SKM-1 treated with dmso at 0.1 percent for 144 hours (cell line): ENCODE measurements at regions not wholly inside any gene's neighbourhood (a gene's known extent, or its start where the extent isn't known, plus 50 kb on each side); places are given as distances from the start of the nearest gene placed in this dataset.

ENCODE experiments used
- DNase-seq: peaks from one replicate; lab custom pipeline; 2025; ENCODE audit not compliant: unreplicated experiment; lab: John Stamatoyannopoulos, UW

DNA sequence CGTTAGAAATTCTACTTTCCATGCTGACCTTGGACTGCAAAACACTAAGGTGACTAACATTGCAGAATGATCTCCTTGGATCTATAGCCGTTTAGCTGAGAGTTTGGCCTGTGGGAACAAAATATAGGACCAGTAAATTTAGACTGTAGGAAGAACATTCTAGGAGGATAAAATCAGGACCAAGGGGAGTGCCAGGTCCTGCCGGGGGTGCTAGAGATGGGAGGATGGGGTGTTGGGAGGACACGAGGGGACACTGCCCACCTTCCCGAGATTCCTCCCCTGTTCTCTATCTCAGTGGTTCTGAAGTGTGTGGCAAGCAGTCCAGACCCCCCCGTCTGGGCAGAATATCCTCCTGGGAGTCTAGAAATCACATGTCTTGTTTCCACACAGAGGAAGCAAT, 445.2 kb downstream of the ZSWIM6 start:
- DNase-seq: no peak

DNA sequence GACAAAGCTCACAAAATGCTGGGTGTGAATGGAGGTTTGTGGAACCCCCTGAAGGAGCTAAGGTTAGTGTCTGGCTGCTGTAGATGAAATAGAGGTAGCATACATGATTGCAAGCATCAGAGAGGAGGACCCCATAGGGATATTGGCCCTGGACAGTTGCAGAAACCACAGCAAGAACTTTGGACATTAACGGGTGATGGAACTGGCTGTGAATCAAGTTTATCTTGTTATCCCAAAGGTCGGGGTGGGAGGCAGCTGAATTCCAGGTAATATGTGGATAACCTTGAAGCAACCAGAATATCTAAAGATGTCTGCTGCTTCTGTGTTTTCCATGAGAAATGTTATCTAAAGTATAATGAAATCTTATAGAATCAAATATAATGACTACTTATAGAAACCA, 447.7 kb downstream of the ZSWIM6 start:
- DNase-seq: no peak

DNA sequence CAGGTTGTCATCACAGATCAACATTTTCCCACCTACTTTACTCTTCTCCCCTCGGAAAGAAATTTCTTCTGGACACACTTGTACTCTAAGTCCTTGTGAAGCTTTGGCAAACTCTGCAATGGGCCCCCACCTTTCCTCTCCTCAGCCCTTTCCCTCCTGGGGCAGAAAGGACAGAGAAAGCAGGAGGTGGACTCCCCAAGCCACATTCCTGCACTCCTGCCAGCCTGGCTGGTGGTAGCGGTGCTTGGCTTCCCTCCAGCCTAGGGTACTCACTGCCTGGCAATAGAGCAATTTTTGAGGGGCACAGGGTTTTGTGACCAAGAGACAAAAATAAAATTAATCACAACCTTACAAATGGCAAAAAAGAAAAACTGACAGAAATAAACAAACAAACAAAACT, 451.4 kb downstream of the ZSWIM6 start:
- DNase-seq: no peak

DNA sequence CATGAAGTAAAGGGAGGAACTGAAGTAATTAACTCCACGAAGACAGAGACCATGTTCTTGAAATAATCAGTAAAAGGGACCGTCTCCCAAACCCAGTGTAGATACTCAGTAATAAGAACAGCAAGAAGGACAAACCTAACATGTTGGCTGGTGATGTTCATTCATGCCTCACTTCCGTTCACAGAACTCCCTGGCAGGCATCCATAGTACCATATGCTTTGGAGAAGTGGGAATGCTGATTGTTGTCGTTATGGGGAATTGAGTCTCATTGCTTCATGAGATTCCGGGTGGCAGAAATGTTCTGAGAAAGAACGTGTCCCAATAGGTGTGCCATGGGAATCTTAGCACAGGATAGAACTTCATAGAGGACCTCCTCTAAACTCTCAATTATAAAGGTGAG, 452.3 kb downstream of the ZSWIM6 start:
- DNase-seq: no peak

DNA sequence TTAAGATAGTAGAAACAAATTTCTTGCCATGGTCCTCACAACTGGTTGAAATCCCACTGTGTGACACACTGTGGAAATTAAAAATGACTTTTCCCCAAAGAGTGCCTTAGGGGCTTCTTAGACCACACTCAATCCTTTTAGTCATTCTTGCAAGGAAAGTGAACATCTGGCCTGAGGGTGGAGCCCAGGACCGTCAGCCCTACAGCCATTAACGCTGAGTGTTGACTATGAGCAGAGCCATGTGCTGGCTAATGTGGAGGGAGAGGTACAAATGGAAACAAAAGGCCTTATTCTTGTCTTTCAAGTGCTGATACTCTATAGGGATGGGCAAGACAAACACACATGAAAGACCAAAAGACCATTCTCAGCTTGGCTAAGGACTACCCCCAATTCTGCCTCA, 456.5 kb downstream of the ZSWIM6 start:
- DNase-seq: no peak

DNA sequence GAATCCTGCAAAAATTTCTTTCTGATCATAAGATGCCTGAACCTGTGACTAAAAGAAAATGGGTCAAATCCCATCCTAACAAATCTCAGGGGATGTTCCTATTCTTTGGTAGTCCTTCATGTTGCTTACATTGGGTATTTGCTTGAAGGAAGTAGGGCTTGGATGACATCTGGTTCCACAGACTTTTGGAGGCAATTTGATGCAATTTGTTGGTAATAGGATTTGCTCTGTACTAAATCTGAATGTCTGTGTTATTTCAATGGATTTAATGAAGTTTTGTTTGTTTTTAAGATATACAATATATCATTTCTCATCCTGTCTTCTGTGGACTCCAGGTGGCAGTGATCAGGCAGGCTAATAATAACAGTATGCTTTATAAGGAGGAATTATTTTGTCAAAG, 457.9 kb downstream of the ZSWIM6 start:
- no peak for DNase-seq

DNA sequence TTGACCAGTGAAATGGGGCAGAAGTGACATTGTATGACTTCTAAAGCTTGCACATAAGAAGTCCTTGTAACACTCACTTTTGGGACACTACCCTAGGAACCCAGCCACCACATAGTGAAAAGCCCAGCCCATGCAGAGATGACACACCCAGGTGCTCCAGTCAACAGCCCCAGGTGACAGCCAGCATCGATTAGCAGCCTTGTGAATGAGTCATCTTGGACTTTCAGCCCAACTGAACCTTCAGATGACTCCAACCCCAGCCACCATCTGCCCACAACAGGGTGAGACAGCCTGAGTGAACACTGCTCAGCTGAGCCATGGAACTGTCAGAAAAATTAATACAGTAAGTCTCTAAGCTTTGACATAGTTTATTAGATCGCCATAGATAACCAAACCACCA, 458.6 kb downstream of the ZSWIM6 start:
- no peak for DNase-seq

DNA sequence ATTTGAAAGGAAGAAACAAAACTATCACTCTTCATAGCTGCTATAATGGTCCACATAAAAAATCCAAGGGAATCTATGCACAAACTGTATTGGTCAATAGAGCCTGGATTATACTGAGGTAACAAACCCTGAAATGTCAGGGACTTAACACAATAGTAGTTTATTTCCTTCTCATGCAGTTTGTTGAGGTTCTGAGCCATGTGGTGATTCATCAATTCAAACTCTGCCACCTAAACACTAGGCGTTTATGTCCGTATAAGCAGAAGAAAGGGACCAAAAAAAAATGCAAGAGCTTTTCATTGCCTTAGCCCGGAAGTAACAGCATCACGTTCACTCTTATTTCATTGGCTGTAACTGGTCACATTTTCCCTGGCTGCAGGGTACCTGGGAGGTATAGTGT, 464.7 kb downstream of the ZSWIM6 start:
- DNase-seq: no peak

DNA sequence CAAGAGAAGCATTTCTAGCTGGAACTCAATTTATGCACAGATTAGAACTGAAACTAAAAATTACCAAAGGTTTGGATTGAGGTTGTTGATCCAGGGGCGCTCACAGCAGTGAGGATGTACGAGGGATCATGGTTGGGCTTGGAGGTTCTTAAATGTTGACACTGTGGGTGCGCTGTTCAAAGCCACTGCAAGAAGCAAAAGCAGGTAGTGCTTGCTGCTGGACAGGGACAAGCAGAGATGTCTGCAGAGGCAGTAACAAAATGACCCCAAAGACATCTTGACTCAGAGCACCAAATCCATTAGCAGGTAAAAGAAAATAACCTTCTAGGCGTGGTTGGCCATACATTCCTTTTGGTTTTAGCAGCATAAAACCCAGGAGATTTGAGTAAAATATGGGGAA, 468.4 kb downstream of the ZSWIM6 start:
- no peak for DNase-seq

DNA sequence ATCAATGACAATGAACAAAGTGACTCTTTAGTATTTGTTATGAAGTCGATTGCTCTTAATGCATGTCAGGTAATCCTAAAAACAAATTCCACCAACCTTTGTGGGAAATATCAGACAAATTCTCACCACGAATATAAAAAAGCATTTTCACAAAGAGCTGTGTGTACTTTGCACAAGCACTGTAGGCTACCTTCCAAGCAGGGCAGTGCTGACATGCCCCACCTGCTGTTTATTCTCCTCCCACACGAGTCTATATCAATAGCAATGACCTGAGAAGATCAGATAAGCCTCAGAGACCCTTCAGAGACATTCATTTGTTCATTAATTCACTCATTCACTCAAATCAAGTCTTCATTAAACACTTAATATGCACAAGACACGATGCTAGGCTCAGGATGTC, 469.1 kb downstream of the ZSWIM6 start:
- no peak for DNase-seq

DNA sequence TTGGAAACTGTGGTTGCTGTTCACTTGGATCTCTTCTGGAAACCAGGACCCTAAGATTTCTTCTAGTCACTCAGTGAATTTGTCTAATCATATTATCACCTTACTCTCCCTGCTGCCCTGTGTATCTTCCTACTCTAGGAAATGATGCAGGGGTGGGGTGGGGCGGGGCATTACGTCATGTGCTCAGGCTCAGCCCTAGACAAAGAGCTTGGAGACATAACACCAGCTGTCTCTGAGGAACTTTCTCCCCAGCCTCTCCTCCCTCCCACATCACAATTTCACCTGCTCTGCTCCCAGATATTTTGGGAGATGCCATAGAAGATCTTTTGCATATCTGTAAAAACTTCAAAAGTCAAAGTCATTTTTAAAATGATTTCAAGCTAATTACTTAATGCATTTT, 470.4 kb downstream of the ZSWIM6 start:
- no peak for DNase-seq

DNA sequence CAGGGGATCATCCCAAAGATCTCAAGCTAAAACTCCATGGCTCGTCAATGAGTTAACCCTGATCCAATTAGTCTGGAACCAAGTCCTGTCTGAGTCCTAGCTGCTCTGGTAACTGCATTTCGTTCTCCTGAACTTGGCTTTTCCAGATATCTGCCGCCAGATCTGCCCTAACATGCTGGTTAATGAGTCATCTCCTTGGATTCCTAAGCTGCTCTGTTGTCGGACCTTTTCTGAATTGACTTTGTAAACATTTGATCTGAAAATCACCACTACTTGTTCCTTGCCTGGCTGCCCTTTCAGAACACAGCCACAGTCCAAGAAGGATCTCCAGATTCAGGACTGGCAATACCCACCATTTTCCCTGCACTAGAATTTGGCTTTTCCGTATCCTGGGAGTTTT, 473.0 kb downstream of the ZSWIM6 start:
- no peak for DNase-seq

DNA sequence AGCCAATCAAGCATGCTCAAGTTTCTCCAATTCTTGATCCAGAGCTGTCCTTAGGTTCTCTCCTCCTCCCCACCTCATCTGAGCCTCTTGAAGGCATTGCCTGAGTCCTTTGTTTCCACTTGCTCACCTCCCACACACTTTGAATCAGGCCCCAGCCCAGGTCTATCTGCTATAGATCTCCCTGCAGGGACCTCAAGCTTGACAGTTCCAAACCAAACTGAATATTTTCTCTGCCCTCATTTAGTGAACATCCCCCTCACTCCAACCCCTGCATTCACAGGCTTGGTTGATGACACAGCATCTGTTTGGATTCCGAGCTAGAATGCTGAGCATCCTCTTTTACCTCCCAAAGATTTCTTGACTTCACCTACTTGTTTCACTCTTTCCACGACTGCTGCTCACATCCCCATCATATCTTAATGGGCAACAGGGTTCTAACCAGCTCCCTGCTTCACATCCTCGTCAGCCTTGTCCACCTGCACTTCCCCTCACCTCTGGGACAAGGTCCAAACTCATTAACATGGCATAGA, 474.5 kb downstream of the ZSWIM6 start:
- DNase-seq: no peak

DNA sequence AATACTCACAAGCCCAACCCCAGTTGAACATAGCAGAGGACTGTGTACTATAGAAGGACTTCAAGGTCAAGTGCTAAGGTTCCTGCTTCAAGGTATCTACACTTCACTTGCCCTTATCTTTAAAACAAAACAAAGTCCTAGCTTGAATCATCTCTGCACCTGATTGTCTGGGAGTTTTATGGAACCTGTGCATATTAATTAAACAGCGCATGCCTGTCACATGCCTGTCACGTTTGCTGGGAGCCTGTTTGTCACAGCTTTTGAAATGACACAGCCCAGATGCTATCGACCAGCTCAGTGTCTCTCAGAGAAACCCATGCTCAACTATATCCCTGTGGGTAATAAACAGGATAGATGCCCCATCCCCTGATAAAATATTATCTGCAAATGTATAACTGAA, 476.0 kb downstream of the ZSWIM6 start:
- DNase-seq: no peak

DNA sequence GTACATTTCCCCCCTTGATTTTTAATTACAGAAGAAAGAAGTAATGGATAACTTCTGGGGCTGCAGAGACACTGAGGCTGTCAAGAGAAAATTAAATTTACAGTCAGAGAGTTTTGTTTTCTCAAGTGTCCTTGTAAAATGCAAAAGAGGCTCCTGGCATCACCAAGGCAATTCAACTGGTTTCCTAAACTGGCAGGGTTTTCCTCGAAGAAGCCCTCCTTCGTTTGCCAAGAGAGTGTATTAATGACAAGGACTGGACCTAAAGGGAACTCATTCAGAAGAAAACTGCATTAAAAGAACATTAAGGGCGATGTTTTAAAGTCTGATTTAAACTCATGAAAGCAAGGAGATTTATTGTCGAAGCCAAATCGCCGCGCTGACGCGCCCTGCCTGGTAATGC, 476.9 kb downstream of the ZSWIM6 start:
- no peak for DNase-seq

DNA sequence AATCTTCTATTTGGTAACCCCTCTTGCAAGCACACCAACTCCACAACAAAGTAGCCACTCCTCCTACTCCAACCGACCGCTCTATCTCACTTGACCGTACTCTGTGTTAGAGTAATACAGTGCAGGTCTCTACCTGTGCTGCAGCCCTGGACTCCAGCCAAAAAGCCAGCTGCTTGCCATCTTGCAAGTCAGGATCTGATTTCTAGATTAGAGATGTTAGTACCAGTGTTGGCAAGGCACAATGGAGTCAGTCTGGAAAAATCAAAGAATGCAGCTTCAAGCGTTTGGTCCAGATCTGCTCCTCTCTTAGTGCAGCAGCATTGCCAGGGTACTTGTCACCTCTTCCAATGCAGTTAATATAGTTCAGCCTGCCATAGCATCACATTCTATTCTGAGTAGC, 477.6 kb downstream of the ZSWIM6 start:
- DNase-seq: no peak

DNA sequence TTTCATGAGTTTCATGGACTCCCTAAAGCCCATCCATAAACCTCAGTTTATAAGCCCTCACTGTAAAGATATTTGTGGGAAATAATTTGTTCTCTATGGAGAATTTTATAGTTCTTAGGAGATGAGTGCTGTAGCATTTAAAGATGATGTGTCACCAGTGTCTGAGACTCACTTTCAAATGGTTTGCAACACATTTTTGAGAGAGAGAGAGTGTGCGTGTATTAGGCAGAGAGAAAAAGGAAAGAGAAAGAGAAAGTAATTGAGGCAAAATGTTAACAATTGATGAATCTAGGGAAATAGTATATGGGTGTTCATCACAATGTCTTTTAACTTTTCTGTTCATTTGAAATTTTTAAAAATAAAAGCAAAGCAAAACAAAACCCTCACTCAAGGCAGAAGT, 479.0 kb downstream of the ZSWIM6 start:
- DNase-seq: no peak

DNA sequence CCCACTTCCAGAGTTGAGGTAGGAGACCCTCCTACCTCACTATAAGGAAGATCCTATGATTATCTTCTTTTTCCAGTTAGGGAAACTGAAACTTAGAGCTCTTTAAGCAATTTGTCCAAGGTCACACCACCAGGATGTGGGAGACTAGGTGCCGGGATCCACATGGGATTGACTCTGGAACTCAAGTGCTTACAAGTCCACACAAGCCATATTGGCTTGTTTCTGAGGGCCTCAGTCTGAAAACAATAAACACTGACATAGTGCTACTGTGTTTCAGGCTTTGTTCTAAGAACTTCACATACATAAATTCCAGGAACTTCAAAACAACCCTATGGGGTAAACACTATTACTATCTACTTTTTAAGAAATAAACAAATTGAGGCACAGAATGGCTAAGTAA, 481.3 kb downstream of the ZSWIM6 start:
- DNase-seq: no peak

DNA sequence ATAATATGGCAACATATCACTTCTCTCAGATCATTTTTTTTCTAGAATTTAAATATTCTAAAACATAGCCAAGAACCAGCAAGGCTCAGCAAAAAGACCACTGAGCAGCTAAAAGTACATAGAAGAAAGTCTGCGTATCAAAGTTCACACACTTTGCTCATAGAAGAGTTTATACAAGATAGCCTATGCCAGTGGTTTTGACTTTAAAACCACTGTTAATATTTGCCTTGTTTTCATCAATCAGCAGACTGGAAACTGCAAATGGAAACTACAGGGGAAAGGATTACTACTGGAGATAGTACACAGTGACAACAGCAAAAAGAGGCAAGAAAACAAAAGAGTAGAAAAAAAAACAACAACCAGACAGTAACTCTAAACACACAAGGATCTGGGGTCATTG, 483.3 kb downstream of the ZSWIM6 start:
- no peak for DNase-seq

DNA sequence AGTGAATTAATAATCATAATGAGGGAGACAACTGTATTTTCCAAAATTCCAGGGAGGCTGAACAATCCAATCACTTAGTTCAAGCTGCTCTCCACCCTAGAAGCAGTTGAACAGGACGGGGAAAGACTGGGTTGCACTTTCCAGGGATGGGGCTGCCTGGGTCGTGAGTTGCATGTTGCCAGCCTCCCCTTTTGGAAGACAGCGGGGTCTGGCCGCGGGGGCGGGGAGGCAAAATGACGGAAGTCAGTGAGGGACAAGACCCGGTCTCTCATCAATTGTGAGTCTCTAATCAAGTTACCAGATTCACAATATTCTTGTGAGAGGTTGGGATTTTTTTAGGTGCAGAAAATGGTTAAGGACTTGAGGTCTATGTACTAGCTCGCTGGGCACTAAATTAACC, 484.1 kb downstream of the ZSWIM6 start:
- no peak for DNase-seq

DNA sequence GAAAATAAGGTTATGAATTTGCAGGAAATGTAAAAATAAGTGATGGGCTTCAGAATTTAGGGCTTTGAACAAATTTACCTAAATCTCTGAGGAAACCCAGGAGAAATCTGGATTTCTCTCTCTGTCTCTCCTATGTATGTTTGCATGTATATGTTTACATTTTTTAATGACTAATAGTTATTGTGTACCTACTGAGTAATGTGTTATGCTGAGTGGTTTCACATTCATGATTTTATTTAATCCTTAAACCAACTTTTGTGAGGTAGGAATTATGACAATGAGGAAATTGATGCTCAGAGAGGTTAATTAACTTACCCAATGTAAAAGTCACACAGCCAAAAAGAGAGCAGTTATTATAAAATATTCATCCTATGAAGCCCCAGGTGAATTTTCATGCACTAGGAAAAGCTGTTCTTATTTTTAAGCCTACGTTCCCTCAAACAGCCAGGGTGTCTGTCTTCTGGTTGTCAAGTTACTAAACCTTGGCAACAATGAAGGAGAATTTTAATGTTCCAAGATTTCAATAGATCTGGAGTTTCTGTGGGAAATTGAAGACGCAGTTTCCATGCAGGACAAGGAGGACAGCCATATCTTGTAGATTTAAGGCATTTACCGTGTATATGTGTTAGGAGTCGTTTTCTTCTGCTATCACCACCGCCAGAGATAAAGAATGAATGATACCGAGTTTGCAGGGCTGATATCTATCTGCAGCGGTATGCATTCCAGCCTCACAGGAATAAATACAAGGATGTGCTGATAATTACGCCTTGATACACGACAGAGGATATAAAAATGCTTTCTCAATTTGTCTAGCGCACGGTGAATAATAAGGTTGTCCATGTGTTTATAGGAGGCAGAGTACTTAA, 484.8 kb downstream of the ZSWIM6 start:
- no peak for DNase-seq

DNA sequence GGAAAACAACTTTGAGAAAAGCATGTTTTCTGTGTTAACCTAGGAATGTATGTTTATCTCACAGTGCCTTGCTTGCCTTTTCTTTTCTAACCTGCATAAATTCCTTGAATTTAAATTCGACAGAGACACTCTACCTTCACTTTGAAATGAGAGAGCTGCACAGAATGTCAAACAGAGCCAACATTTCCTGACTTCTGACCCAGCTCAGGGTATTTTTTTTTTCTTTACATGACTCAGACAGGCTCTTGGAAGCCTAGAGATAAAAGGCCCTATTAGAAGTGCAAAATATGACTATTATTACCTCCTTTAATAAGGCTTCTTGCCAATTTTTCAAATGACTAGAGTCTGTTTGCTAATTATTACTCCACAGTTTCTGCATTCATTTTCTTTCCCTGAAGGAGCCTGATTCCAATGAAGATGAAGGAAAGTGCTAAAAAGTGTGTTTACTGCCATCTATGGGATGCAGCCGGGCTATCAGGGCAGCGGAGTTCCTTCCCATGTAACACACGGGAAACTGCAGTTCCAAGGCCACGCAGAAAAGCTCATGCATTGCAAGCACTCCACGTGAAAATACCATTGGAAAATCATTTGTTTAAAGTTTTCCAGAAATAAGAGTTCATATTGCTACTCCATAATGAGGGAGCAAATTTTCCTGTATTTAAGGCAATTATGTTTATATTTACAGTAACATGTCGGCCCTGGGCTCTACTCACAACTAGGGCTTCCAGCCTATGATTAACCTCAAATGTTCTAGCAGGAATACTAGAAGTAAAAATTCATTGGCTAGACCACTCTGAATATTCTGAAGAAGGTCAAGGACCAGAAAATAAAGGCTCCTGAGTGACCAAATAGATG, 485.6 kb downstream of the ZSWIM6 start:
- DNase-seq: no peak
